HT1080 (cell line): ENCODE measurements at regions not wholly inside any gene's neighbourhood (a gene's known extent, or its start where the extent isn't known, plus 50 kb on each side); places are given as distances from the start of the nearest gene placed in this dataset.

ENCODE experiments used
- DNase-seq: peaks from one replicate; pipeline ENCODE4 v3.0.0-alpha.2; 2015; ENCODE audit warnings: low read depth

GRCh38 chr6:15065261-15065989 is 180.4 kb upstream of the JARID2 start:
- no peak for DNase-seq

GRCh38 chr6:15066089-15066758 is 179.6 kb upstream of the JARID2 start:
- DNase-seq: no peak

DNA sequence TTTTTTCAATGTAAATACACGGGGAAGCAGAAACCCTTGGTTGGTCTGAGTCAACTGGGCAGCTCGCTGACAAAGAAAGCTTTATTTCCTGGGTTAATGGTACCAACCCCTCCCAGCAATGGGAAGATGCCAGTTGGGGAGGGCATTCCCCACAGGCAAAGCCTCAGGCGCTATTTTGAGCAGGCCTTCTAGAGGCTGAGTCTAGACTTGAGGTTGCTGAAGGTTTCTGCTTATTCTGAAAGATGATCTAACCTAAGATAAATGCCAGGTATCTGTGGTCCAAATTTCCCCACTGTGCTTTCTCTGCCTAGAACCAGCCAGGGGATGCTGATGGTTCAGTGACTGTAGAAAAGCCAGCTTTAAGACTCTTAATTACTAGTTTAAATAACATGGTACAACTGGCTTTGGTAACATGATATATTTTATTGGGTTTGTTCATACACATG is 172.5 kb upstream of the JARID2 start:
- peak; percentile 89 for DNase-seq

DNA sequence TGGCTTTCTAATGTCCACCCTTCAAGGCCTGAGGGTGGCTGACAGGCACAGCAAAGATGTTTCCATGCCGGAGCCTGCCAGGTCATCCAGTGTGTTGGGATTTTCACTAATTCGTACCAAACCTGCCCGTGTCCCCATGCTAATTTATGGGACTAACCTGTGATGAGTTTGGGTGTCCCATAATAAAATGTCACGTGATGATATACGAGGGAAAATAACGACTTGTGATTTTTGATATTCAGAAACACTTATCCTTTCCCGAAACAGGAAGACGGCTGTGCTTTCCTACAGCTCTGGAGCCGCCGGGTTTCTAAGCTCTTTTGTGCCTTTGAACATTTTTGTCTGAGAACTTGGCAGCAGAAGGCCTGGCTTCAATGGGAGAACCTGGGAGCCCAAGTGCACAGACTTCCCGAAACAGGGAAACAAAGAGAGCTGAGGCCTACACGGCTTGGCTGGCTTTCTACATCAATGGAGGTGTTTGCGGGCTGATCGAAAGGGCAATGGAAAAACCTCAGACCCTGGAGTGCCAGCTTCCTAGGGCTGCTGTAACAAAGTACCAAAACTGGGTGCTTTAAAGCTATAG is 171.9 kb upstream of the JARID2 start:
- DNase-seq: no peak

DNA sequence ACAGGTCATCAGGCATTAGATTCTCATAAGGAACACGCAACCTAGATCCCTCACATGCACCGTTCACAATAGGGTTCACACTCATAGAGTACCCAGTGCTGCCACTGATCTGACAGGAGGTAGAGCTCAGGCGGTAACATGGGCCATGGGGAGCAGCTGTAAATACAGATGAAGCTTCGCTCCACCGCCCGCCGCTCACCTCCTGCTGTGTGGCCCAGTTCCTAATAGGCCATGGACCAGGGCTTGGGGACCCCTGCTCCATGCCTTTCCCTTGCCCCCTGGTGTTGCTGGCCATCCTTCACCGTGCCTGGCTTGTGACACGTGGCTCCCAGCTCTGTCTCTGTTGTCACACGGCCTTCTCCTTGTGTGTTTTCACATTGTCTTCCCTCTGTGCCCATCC is 171.1 kb upstream of the JARID2 start:
- no peak for DNase-seq

GRCh38 chr6:15076565-15076964 is 169.3 kb upstream of the JARID2 start:
- no peak for DNase-seq

GRCh38 chr6:15077006-15077405 is 168.9 kb upstream of the JARID2 start:
- DNase-seq: no peak

DNA sequence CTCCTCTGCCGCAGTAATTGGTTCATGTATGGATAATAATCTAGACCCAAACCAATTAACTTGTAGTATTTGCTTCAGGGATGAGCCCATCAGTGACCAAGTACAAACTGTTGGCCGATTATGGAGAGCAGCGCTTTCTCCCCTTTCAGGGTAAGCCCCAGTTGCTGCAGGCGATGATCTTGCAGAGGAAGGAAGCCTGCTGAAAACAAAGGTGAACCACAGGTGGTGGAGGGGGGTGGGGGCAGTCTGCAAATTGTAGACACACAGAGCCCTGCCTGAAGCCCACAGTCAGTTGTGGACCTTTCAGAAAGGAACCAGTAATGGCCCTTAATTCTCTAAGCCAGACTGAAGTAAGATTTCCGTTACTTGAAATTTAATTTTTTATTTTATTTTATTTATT is 167.9 kb upstream of the JARID2 start:
- DNase-seq: no peak

GRCh38 chr6:15079288-15079817 is 166.5 kb upstream of the JARID2 start:
- no peak for DNase-seq

GRCh38 chr6:15080895-15081294 is 165.0 kb upstream of the JARID2 start:
- no peak for DNase-seq

GRCh38 chr6:15081447-15081846 is 164.4 kb upstream of the JARID2 start:
- no peak for DNase-seq

DNA sequence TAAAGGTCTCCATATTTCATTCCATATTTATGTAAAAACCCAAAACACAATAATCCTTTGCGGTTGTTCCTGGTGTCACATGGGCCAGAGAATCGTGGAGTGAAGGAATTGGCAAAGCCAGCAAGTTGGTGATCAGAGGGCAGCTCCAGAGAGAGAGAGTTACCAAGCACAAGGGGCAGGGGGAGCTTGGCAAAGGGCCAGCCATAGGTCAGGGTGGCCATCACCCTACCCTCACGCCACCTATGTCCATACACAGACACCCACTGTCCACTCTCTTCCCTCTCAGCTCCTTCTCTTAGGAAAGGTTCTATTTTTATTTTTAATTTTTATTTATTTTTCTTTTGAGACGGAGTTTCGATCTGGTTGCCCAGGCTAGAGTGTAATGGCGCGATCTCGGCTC is 163.2 kb upstream of the JARID2 start:
- no peak for DNase-seq

DNA sequence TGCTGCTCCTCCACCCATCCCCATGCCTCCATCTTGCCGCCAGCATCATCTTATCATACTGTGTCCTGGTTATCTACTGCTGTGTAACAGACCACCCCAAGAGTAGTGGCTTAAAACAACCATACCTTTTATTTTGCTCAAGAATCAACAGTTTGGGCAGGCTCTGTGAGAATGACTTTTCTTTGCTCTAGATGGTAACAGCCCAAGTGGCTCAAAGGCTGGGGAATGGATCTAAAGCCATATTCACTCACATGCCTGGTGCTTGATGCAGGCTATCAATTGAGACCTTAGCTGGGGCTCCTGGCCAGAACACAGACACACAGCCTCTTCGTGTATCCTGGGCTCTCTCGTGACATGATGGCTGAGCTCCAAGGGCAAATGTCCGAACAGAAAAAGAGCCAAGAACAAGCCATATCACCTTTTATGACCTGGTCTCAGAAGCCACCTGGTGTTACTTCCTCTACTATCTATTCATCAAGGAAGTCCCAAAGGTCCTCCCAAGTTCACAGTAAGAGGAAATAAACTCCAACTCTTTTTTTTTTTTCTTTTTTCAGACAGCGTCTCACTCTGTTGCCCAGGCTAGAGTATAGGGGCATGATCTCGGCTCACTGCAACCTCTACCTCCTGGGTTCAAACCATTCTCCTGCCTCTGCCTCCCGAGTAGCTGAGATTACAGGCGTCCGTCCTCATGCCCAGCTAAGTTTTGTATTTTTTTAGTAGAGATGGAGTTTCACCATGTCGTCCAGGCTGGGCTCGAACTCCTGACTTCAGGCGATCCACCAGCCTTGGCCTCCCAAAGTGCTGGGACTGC is 159.3 kb upstream of the JARID2 start:
- DNase-seq: no peak

GRCh38 chr6:15087186-15087589 is 158.7 kb upstream of the JARID2 start:
- no peak for DNase-seq

DNA sequence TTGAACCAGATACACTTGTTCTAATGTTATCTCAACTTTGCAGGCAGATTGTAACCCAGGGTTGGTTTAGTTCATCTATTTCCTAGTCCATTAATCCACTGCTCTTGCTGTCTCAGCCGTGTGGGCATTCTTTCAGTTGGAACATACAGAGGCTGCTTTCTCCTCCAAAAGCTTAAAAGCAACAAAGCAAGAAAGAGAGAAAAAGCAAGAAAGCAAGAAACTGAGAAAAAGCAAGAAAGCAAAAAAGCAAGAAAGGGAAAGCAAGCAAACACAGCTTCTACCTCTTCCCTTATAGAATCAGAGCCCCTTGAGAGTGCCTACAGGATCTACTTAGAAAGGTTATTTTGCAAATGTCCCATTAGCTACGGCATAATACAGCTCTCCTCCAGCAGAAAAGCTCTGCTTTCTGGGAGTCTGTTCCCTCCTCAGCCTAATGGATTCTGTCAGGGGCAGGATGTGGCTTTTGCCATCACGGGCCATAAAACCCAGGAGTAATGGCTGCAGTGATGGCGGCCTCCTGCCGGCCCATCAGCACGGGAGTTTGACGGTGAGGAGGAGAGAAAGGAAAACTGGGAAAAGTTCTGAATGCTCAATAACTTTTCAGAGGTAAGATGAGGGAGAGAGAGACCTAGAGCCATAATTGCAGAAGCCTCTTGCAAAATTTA is 156.8 kb upstream of the JARID2 start:
- no peak for DNase-seq

GRCh38 chr6:15089569-15090144 is 156.2 kb upstream of the JARID2 start:
- DNase-seq: no peak

DNA sequence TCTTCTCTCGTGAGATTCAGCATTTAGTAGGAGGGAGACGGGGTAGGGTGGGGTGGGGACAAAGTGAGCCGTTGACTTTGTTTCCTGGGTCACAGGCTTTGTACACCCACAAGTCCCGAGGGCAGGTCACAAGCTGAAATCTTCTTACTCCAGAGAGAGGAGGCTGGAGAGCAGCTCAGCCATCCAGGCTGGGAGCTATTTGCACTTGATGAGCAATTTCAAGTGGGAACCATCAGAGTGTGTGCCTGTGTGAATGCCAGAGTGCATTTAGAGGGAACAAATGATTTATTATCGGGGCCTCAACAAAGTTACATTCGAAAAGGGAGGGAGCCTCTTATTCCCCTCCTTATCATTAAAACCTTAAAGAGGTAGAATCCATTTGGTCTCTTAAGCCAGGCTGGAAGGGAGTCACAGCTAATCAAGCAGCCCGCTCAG is 155.7 kb upstream of the JARID2 start:
- no peak for DNase-seq

- no peak for DNase-seq
These were observed 155.0 kb upstream of the JARID2 start for GRCh38 chr6:15090745-15091384.

DNA sequence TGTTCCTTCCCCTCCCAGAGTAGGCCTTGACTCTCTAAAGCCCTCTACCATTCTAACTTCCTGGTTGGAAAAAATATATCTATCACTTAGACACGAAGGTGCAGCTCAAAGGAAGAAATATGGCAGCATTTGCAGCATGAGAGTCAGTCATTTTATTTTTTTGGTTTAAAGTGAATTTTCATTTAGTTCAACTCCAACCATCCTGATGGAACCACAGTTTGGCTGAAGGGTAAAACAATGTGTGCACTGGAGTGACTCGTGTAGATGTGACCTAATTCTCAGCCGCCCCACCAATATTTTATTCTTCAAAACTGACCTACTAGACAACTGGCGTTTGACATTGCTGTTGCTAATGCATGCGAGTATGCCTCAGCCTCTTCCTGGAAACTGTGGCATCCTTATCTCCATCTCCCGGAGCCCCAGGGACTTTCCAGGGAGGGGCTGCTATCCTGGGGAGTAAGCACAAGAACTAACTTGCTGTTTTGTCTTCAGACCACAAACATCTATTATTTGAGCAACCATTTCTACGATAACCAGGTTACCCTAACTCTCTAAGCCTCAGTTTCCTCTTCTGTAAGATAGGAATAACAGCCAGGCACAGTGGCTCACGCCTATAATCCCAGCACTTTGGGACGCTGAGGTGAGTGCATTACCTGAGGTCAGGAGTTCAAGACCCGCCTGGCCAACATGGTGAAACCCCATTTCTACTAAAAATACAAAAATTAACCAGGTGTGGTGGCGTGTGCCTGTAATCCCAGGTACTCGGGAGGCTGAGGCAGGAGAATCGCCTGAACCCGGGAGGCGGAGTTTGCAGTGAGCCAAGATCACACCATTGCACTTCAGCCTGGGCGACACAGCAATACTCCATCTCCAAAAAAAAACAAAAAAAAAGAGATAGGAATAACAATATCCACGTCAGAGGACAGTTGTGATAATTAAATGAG is 148.7 kb upstream of the JARID2 start:
- no peak for DNase-seq
